ENCODE measurements at regions not wholly inside any gene's neighbourhood (a gene's known extent, or its start where the extent isn't known, plus 50 kb on each side); places are given as distances from the start of the nearest gene placed in this dataset.
"Not testable (repeated sequence)": the region's sequence is repeated elsewhere in the genome, so short reads cannot be mapped to it uniquely, and the experiment has no call there.

GRCh38 chr7:41404375-41405074 lies 298.4 kb downstream of the INHBA start:
- intact Hi-C loops (cut with DNase I): no loop called here
- no peak for DNase-seq

GRCh38 chr7:41403291-41403690 lies 299.6 kb downstream of the INHBA start:
- intact Hi-C loops (cut with DNase I): no loop called here
- DNase-seq: no peak

- intact Hi-C loops (cut with DNase I): no loop called here
- no peak for DNase-seq
Measured at GRCh38 chr7:41401833-41402232, 301.1 kb downstream of the INHBA start.

- no peak for DNase-seq
- intact Hi-C loops (cut with DNase I): no loop called here
Measured at GRCh38 chr7:41399171-41399570, 303.7 kb downstream of the INHBA start.

GRCh38 chr7:41391818-41392217 lies 311.1 kb downstream of the INHBA start:
- intact Hi-C loops (cut with DNase I): no loop called here
- DNase-seq: no peak

GRCh38 chr7:41388933-41389332 lies 314.0 kb downstream of the INHBA start:
- intact Hi-C loops (cut with DNase I); DNase-seq: not testable (repeated sequence)

- intact Hi-C loops (cut with DNase I): no loop called here
- DNase-seq: no peak
Measured at GRCh38 chr7:41385996-41386395, 316.9 kb downstream of the INHBA start.

- DNase-seq: no peak
- intact Hi-C loops (cut with DNase I): no loop called here
Measured at GRCh38 chr7:41384418-41384817, 318.5 kb downstream of the INHBA start.

- DNase-seq: no peak
Measured at GRCh38 chr7:41383596-41383995, 319.3 kb downstream of the INHBA start.

GRCh38 chr7:41378156-41378555 lies 324.7 kb downstream of the INHBA start:
- intact Hi-C loops (cut with DNase I): no loop called here
- DNase-seq: no peak

More at GRCh38 chr7:41383596-41383995, 319.3 kb downstream of the INHBA start:
- intact Hi-C loops (cut with DNase I): no loop called here

- DNase-seq: no peak
- intact Hi-C loops (cut with DNase I): no loop called here
Measured at GRCh38 chr7:41375582-41375981, 327.3 kb downstream of the INHBA start.

- intact Hi-C loops (cut with DNase I): no loop called here
- no peak for DNase-seq
Measured at GRCh38 chr7:41374150-41374848, 328.6 kb downstream of the INHBA start.

- intact Hi-C loops (cut with DNase I): no loop called here
- no peak for DNase-seq
Measured at GRCh38 chr7:41367967-41368882, 334.7 kb downstream of the INHBA start.

GRCh38 chr7:41351091-41351490 lies 351.8 kb downstream of the INHBA start:
- DNase-seq: no peak
- intact Hi-C loops (cut with DNase I): no loop called here

GRCh38 chr7:41346878-41347277 lies 356.0 kb downstream of the INHBA start:
- DNase-seq: no peak
- intact Hi-C loops (cut with DNase I): no loop called here

GRCh38 chr7:41339913-41340676 lies 362.8 kb downstream of the INHBA start:
- intact Hi-C loops (cut with DNase I): no loop called here
- no peak for DNase-seq

GRCh38 chr7:41336981-41337380 lies 365.9 kb downstream of the INHBA start:
- intact Hi-C loops (cut with DNase I): no loop called here
- DNase-seq: no peak

- no peak for DNase-seq
- intact Hi-C loops (cut with DNase I): no loop called here
Measured at GRCh38 chr7:41336455-41336952, 366.4 kb downstream of the INHBA start.

Measured in head of caudate nucleus (tissue), 42 donors.